ENCODE measurements at regions not wholly inside any gene's neighbourhood (a gene's known extent, or its start where the extent isn't known, plus 50 kb on each side); places are given as distances from the start of the nearest gene placed in this dataset.

GRCh38 chr4:159430896-159431295, 328.0 kb downstream of the RAPGEF2 start:
- Histone ChIP-seq H3K9me3 (no peaks in the 10 kb centered on the region), H3K4me3 (no peak overlapping the region), H3K36me3 (ENCODE audit: insufficient read depth in 1 of 2, low read depth in 1 of 2) (no peaks in the 10 kb centered on the region), H3K27me3 (ENCODE audit: insufficient read depth in 3 of 3, low read length in 2 of 3) (no peaks in the 10 kb centered on the region), H3K4me1 (peaks cover 13% of the 10 kb centered on the region), H3K27ac (no peak overlapping the region)
- DNase-seq (no peak), ATAC-seq (no peak)
- 93 to 97% (median 93%) methylated on average over 5 of the region's 5 CpGs for WGBS, 3 donors
- no peak for TF ChIP-seq CTCF (IDR thresholded peaks at IDR 0.05)
- intact Hi-C loops (cut with DNase I) = no loop called here

GRCh38 chr4:159432436-159432835, 329.6 kb downstream of the RAPGEF2 start:
- H3K4me1 ChIP-seq = peaks cover 13% of the 10 kb centered on the region
- intact Hi-C loops (cut with DNase I) = no loop called here
- no peak overlapping the region for H3K4me3 ChIP-seq
- H3K27ac ChIP-seq = no peak overlapping the region
- ATAC-seq (no peak), DNase-seq (no peak)
- no peaks in the 10 kb centered on the region for H3K9me3 ChIP-seq
- H3K27me3 ChIP-seq (ENCODE audit: insufficient read depth in 3 of 3, low read length in 2 of 3) = no peaks in the 10 kb centered on the region
- no peak for TF ChIP-seq CTCF (IDR thresholded peaks at IDR 0.05)
- WGBS, 3 donors = 62 to 75% (median 72%) methylated on average over 3 of the region's 3 CpGs
- no peaks in the 10 kb centered on the region for H3K36me3 ChIP-seq (ENCODE audit: insufficient read depth in 1 of 2, low read depth in 1 of 2)

- Histone ChIP-seq H3K36me3 (ENCODE audit: insufficient read depth in 1 of 2, low read depth in 1 of 2) (no peaks in the 10 kb centered on the region), H3K9me3 (peaks cover 3% of the 10 kb centered on the region), H3K4me1 (peaks cover 13% of the 10 kb centered on the region), H3K4me3 (no peak overlapping the region), H3K27me3 (ENCODE audit: insufficient read depth in 3 of 3, low read length in 2 of 3) (no peaks in the 10 kb centered on the region), H3K27ac (no peak overlapping the region)
- WGBS, 3 donors = 67 to 80% (median 74%) methylated on average over 3 of the region's 3 CpGs
- DNase-seq (no peak), ATAC-seq (no peak)
- no peak for TF ChIP-seq CTCF (IDR thresholded peaks at IDR 0.05)
- intact Hi-C loops (cut with DNase I) = no loop called here
Measured at GRCh38 chr4:159433337-159433736, 330.5 kb downstream of the RAPGEF2 start.

GRCh38 chr4:159434114-159434870, 331.4 kb downstream of the RAPGEF2 start:
- H3K27ac ChIP-seq = no peak overlapping the region
- TF ChIP-seq CTCF (IDR thresholded peaks at IDR 0.05) = no peak
- ATAC-seq = no peak
- no peak overlapping the region for H3K4me3 ChIP-seq
- intact Hi-C loops (cut with DNase I) = no loop called here
- peaks cover 4% of the 10 kb centered on the region for H3K4me1 ChIP-seq
- WGBS, 3 donors = 64 to 82% (median 80%) methylated on average over 4 of the region's 4 CpGs
- no peaks in the 10 kb centered on the region for H3K27me3 ChIP-seq (ENCODE audit: insufficient read depth in 3 of 3, low read length in 2 of 3)
- peaks cover 4% of the 10 kb centered on the region for H3K9me3 ChIP-seq
- no peak for DNase-seq
- H3K36me3 ChIP-seq (ENCODE audit: insufficient read depth in 1 of 2, low read depth in 1 of 2) = no peaks in the 10 kb centered on the region

GRCh38 chr4:159434871-159435241, 332.0 kb downstream of the RAPGEF2 start:
- Histone ChIP-seq H3K4me1 (peaks cover under 1% of the 10 kb centered on the region), H3K9me3 (peaks cover 4% of the 10 kb centered on the region), H3K27ac (no peak overlapping the region), H3K36me3 (ENCODE audit: insufficient read depth in 1 of 2, low read depth in 1 of 2) (no peaks in the 10 kb centered on the region), H3K4me3 (no peak overlapping the region), H3K27me3 (ENCODE audit: insufficient read depth in 3 of 3, low read length in 2 of 3) (no peaks in the 10 kb centered on the region)
- WGBS, 3 donors = 95 to 96% (median 96%) methylated on average over 8 of the region's 8 CpGs
- no peak for DNase-seq
- no peak for TF ChIP-seq CTCF (IDR thresholded peaks at IDR 0.05)
- intact Hi-C loops (cut with DNase I) = no loop called here
- no peak for ATAC-seq
